Astrocyte (in vitro differentiated cells and primary cell): ENCODE measurements at regions not wholly inside any gene's neighbourhood (a gene's known extent, or its start where the extent isn't known, plus 50 kb on each side); places are given as distances from the start of the nearest gene placed in this dataset.

ENCODE experiments used
- DNase-seq: peaks from one replicate; pipeline ENCODE4 v3.0.0-alpha.2; 2010; ENCODE audit warnings: low read depth
- FAIRE-seq: peaks from 2 replicates; lab custom pipeline; 2011; peaks lifted over from hg19 to GRCh38; lab: Jason Lieb, UNC
- H2AFZ ChIP-seq: 2 replicates; pipeline ENCODE4 v1.6.0; 2012; ENCODE audit warnings: low read depth, low read length, inconsistent platforms
- H3K27ac ChIP-seq: 2 replicates; pipeline ENCODE4 v1.5.1; 2011; ENCODE audit warnings: low read depth, low read length, inconsistent platforms
- H3K27me3 ChIP-seq: 2 replicates; pipeline ENCODE4 v1.6.0; 2011; ENCODE audit warnings: low read length, inconsistent platforms; ENCODE audit not compliant: insufficient read depth
- H3K36me3 ChIP-seq: 2 replicates; pipeline ENCODE4 v1.5.1; 2011; ENCODE audit warnings: low read length, inconsistent platforms; ENCODE audit not compliant: insufficient read depth
- H3K4me1 ChIP-seq: 2 replicates; pipeline ENCODE4 v1.5.1; 2011; ENCODE audit warnings: low read length, inconsistent platforms; ENCODE audit not compliant: insufficient read depth
- H3K4me2 ChIP-seq: 2 replicates; pipeline ENCODE4 v1.6.0; 2012; ENCODE audit warnings: low read length, inconsistent platforms
- H3K4me3 ChIP-seq: 2 replicates; pipeline ENCODE4 v1.5.1; 2011; ENCODE audit warnings: low read depth, mild to moderate bottlenecking, low read length, inconsistent platforms; ENCODE audit not compliant: insufficient read depth
- H3K79me2 ChIP-seq: 2 replicates; pipeline ENCODE4 v1.6.0; 2012; ENCODE audit warnings: mild to moderate bottlenecking, low read length, inconsistent platforms; ENCODE audit not compliant: insufficient read depth
- H3K9ac ChIP-seq: 2 replicates; pipeline ENCODE4 v1.6.0; 2012; ENCODE audit warnings: mild to moderate bottlenecking, low read length, inconsistent platforms
- H3K9me3 ChIP-seq: 2 replicates; pipeline ENCODE4 v1.5.1; 2012; ENCODE audit warnings: low read depth, mild to moderate bottlenecking, low read length, inconsistent platforms; ENCODE audit not compliant: insufficient read depth
- H4K20me1 ChIP-seq: 2 replicates; pipeline ENCODE4 v1.6.0; 2012; ENCODE audit warnings: low read length, inconsistent platforms; ENCODE audit not compliant: insufficient read depth
- H3K27ac Mint-ChIP-seq: one replicate; pipeline ENCODE4 v1.8.0; 2021; ENCODE audit warnings: mild to moderate bottlenecking, mixed read lengths; ENCODE audit not compliant: unreplicated experiment
- H3K27me3 Mint-ChIP-seq: one replicate; pipeline ENCODE4 v1.8.0; 2021; ENCODE audit warnings: low read depth, mixed read lengths; ENCODE audit not compliant: unreplicated experiment
- H3K36me3 Mint-ChIP-seq: one replicate; pipeline ENCODE4 v1.8.0; 2021; ENCODE audit warnings: low read depth, mixed read lengths; ENCODE audit not compliant: unreplicated experiment
- H3K4me1 Mint-ChIP-seq: one replicate; pipeline ENCODE4 v1.8.0; 2021; ENCODE audit warnings: low read depth, mixed read lengths; ENCODE audit not compliant: unreplicated experiment
- H3K4me3 Mint-ChIP-seq: one replicate; pipeline ENCODE4 v1.8.0; 2021; ENCODE audit warnings: mild to moderate bottlenecking, moderate library complexity, mixed read lengths; ENCODE audit not compliant: unreplicated experiment
- H3K9me3 Mint-ChIP-seq: one replicate; pipeline ENCODE4 v1.8.0; 2021; ENCODE audit warnings: mild to moderate bottlenecking, mixed read lengths; ENCODE audit not compliant: unreplicated experiment
- EZH2 ChIP-seq: IDR thresholded peaks from 2 replicates; pipeline ENCODE4 v1.6.1; 2012; ENCODE audit warnings: mild to moderate bottlenecking, low read length, inconsistent platforms; ENCODE audit not compliant: insufficient read depth
- TF ChIP-seq, protein P1 (sequence below): IDR thresholded peaks from 2 replicates; pipeline ENCODE4 v1.5.1; 2011; ENCODE audit warnings: low read depth, mild to moderate bottlenecking, inconsistent platforms, low read length, moderate library complexity; ENCODE audit not compliant: insufficient read depth

DNA sequence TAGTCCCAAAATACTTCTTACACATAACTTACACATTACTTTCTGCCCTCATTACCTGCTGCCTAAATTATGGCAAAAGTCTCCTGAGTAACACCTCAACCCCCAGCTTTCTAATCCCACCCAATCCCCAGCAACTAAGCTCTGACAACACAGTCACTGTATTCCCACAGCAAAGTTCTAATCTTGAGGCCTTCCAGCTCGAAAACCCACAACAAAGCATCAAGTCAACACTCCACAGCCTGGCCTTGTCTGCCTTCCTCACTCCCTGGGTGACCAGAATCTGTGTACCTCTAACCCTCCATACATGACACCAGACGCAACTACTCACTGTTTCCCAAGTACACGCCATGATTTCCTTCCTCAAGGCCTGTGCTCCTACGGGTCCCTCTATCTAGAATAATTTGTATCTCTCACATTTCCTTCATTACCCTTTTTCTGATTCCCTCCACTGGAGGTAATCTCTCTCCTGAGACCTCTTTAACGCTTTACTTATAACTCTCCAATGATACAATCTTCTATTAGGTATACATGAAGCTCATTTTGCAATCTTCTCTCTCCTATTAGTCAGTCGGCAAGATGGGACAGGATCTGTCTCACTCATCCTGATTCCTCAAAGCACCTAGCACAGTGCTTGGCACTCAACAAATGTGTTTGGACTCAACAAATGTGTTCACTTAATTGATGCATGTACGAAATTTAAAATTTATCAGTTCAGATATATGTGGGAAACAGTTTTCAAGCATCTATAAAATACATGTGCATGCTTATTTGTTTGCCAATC, 87.6 kb upstream of the DOCK9 start:
- no peak for FAIRE-seq
- Histone ChIP-seq H4K20me1 (no peaks in the 10 kb centered on the region), H3K9me3 (no peaks in the 10 kb centered on the region), H3K4me1 (peaks cover 16% of the 10 kb centered on the region), H3K4me3 (no peak overlapping the region), H2AFZ (no peak overlapping the region), H3K36me3 (no peaks in the 10 kb centered on the region), H3K9ac (no peak overlapping the region), H3K27ac (no peak overlapping the region), H3K79me2 (no peaks in the 10 kb centered on the region), H3K4me2 (no peak overlapping the region), H3K27me3 (no peaks in the 10 kb centered on the region)
- TF ChIP-seq, protein P1, sequence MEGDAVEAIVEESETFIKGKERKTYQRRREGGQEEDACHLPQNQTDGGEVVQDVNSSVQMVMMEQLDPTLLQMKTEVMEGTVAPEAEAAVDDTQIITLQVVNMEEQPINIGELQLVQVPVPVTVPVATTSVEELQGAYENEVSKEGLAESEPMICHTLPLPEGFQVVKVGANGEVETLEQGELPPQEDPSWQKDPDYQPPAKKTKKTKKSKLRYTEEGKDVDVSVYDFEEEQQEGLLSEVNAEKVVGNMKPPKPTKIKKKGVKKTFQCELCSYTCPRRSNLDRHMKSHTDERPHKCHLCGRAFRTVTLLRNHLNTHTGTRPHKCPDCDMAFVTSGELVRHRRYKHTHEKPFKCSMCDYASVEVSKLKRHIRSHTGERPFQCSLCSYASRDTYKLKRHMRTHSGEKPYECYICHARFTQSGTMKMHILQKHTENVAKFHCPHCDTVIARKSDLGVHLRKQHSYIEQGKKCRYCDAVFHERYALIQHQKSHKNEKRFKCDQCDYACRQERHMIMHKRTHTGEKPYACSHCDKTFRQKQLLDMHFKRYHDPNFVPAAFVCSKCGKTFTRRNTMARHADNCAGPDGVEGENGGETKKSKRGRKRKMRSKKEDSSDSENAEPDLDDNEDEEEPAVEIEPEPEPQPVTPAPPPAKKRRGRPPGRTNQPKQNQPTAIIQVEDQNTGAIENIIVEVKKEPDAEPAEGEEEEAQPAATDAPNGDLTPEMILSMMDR = no peak
- TF ChIP-seq EZH2 = no peak
- peaks cover 5% of the 10 kb centered on the region for H3K36me3 Mint-ChIP-seq
- DNase-seq = no peak
- peaks cover 27% of the 10 kb centered on the region for H3K4me1 Mint-ChIP-seq
- H3K27me3 Mint-ChIP-seq = no peaks in the 10 kb centered on the region
- H3K27ac Mint-ChIP-seq = no peak overlapping the region
- no peak overlapping the region for H3K4me3 Mint-ChIP-seq
- peaks cover 5% of the 10 kb centered on the region for H3K9me3 Mint-ChIP-seq

DNA sequence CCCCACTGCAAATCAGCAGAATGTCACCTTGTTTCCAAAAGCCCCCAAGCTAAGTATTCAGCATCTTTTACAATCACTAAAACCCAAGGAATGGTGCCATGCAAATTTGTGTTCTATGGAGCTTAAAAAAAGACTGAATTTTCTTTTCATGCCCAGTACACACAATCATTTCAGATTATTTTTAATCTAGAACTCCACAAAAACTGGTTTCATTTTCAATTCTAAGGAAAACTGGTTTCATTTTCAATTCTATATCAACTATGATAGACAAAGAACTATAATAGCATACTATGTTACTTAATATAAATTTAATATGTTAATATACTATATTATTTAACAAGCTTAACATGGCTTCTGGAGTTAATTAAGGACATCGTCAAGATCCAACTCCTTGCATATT, 88.4 kb upstream of the DOCK9 start:
- no peaks in the 10 kb centered on the region for H3K79me2 ChIP-seq
- H3K27me3 ChIP-seq = no peaks in the 10 kb centered on the region
- Mint-ChIP-seq H3K4me1 (peaks cover 27% of the 10 kb centered on the region), H3K9me3 (peaks cover 5% of the 10 kb centered on the region), H3K4me3 (no peak overlapping the region), H3K27me3 (no peaks in the 10 kb centered on the region), H3K36me3 (peaks cover 5% of the 10 kb centered on the region), H3K27ac (no peak overlapping the region)
- no peak overlapping the region for H2AFZ ChIP-seq
- H3K9me3 ChIP-seq = no peaks in the 10 kb centered on the region
- no peak overlapping the region for H3K9ac ChIP-seq
- no peak overlapping the region for H3K27ac ChIP-seq
- peaks cover 16% of the 10 kb centered on the region for H3K4me1 ChIP-seq
- FAIRE-seq (no peak), DNase-seq (no peak)
- no peaks in the 10 kb centered on the region for H4K20me1 ChIP-seq
- H3K4me3 ChIP-seq = no peak overlapping the region
- no peaks in the 10 kb centered on the region for H3K36me3 ChIP-seq
- TF ChIP-seq EZH2 = no peak
- TF ChIP-seq, protein P1 = no peak
- H3K4me2 ChIP-seq = no peak overlapping the region
